IPS-15b (cell line): ENCODE measurements at regions not wholly inside any gene's neighbourhood (a gene's known extent, or its start where the extent isn't known, plus 50 kb on each side); places are given as distances from the start of the nearest gene placed in this dataset.
"Not testable (repeated sequence)": the region's sequence is repeated elsewhere in the genome, so short reads cannot be mapped to it uniquely, and the experiment has no call there.

Experiments used
- H3K27me3 ChIP-seq: one replicate; pipeline ENCODE4 v1.6.1; 2013; ENCODE audit warnings: low read length; ENCODE audit not compliant: control insufficient read depth, insufficient read depth
- H3K36me3 ChIP-seq: one replicate; pipeline ENCODE4 v1.6.1; 2013; ENCODE audit warnings: low read length; ENCODE audit not compliant: control insufficient read depth, insufficient read depth
- H3K4me1 ChIP-seq: one replicate; pipeline ENCODE4 v1.6.1; 2013; ENCODE audit warnings: mild to moderate bottlenecking, low read length; ENCODE audit not compliant: control insufficient read depth, insufficient read depth
- H3K4me3 ChIP-seq: one replicate; pipeline ENCODE4 v1.5.1; 2013; ENCODE audit warnings: low read depth, low read length
- H3K9ac ChIP-seq: one replicate; pipeline ENCODE4 v1.6.1; 2013; ENCODE audit warnings: low read depth, mild to moderate bottlenecking, low read length
- H3K9me3 ChIP-seq: one replicate; pipeline ENCODE4 v1.6.1; 2013; ENCODE audit warnings: mild to moderate bottlenecking, low read length; ENCODE audit not compliant: control insufficient read depth, insufficient read depth

DNA sequence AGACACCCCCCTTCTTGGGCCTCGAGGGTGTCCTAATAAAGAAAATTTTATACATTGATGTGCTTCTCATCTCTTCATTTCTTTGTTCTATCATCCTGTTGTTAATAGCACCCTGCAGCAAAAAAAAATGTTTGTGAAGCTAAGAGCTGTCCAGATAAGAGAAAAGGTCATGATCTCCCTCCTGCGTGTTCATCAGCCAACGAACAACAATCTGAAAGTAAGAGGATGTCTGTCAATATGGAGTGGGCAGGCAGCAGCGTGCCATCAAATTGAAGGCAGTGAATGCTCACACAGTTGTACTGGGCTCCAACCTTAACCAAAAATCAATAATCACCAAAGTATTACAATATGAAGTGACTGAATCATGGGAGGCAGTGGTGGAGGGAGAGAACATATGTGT is 418.6 kb upstream of the ONECUT1 start:
- Histone ChIP-seq H3K36me3 (no peaks in the 10 kb centered on the region), H3K27me3 (no peaks in the 10 kb centered on the region), H3K4me3 (no peak overlapping the region), H3K4me1 (no peaks in the 10 kb centered on the region), H3K9me3 (no peaks in the 10 kb centered on the region), H3K9ac (no peak overlapping the region)

DNA sequence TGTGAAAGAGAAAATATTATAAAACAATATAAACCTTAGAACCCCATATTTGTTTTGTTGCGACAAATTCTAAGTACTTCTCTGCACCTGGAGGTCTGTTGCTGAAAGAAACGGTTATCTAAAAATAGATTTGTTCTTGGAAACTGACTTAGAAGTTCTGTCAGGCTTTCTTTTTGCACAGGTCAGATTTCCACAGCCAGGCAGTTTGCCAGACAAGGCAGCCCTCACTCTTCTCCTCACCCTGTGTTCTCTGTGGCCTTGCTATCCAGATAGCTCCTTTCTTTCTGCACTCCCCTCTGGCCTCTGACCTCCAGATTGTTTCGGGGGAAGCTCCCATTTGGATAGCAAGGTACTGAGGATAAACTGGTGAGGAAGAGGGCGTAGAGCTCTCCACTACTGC is 413.3 kb upstream of the ONECUT1 start:
- Histone ChIP-seq H3K4me3 (no peak overlapping the region), H3K36me3 (no peaks in the 10 kb centered on the region), H3K9ac (no peak overlapping the region), H3K9me3 (no peaks in the 10 kb centered on the region), H3K27me3 (peaks cover 2% of the 10 kb centered on the region), H3K4me1 (peaks cover 4% of the 10 kb centered on the region)

DNA sequence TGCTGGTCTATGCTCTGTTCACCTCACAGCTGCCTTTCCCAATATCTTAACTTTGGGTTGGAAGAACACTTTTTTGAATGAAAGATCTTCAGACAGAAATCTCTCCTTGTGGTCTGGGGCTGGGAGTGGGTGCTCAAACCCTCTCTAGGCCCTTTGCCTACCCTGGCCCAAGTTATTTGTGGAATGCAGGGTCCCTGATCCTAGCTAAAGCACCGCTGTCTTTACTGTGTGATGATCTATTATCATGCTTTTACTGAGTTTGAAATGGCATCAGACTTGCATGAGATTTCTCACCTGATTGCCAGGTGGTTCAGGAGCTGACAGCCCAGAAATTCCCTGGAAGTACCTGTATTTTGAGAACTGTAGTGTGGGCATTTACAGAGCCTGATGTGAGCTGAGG is 412.7 kb upstream of the ONECUT1 start:
- H3K4me3 ChIP-seq = no peak overlapping the region
- H3K4me1 ChIP-seq = peaks cover 4% of the 10 kb centered on the region
- H3K27me3 ChIP-seq = peaks cover 8% of the 10 kb centered on the region
- H3K36me3 ChIP-seq = no peaks in the 10 kb centered on the region
- no peak overlapping the region for H3K9ac ChIP-seq
- no peaks in the 10 kb centered on the region for H3K9me3 ChIP-seq

DNA sequence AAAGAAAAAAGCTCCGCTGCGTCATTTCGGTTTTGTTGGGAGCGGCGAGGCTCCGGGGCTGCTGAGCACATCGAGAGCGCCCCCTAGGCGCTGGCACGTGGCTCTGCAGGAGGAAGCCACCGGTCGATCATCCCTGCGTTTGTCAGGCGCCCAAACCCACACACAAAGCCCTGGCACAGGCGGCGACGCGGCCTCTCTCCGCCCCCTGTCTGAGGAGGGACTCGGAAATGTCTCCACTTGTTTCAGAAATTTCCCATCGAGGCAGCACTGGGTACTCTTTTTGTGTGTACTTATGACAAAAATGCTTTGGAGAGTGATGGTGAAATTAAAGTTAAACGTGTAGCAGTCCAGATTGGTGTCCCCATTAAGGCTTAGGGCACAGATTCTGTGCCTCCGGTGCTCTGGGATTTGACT is 407.3 kb upstream of the ONECUT1 start:
- H3K4me3 ChIP-seq = no peak overlapping the region
- H3K36me3 ChIP-seq = no peaks in the 10 kb centered on the region

DNA sequence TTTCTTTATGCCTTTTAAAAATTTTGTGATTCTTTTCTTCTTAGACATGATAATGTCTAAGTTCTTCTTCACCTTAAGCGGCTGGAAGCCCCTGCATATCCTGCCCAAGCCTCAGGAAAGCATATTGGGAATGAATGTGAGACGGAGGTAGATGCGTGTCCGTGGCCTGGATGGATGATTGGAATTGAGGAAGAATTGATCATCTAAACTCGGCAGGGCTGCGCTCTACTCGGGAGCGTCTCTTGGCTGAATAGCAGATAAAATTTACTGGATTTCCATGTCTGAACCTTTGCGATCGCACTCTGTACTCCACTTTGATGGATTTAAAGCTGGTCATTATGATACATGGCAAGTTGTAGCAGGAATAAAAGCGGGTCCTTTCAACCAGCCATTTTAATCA is 406.7 kb upstream of the ONECUT1 start:
- Histone ChIP-seq H3K36me3 (no peaks in the 10 kb centered on the region), H3K4me1 (peaks cover 4% of the 10 kb centered on the region), H3K4me3 (no peak overlapping the region), H3K9me3 (no peaks in the 10 kb centered on the region), H3K9ac (no peak overlapping the region), H3K27me3 (peaks cover 18% of the 10 kb centered on the region)

More for the DNA sequence above, 407.3 kb upstream of the ONECUT1 start:
- peaks cover 18% of the 10 kb centered on the region for H3K27me3 ChIP-seq
- H3K9ac ChIP-seq = no peak overlapping the region
- H3K4me1 ChIP-seq = peaks cover 4% of the 10 kb centered on the region
- H3K9me3 ChIP-seq = no peaks in the 10 kb centered on the region

DNA sequence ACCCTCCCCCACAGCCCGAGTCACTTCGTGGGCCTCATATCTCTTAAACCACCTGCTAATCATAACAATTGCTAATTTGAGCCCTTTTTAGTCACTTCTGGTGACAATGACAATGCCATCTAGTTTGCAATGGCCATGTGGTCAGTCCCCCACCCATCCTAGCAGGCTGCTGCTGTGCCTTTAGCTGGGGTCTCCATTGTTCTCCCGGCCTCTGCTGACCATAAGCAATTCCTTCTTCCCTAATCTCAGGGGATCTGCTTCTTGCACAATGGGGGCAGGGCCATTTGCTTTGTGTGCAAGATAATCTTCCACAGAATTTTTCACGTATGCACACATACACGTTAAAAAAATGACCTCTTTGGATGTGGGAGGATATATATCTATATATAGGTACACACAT is 406.1 kb upstream of the ONECUT1 start:
- H3K4me1 ChIP-seq = peaks cover 4% of the 10 kb centered on the region
- no peak overlapping the region for H3K9ac ChIP-seq
- H3K27me3 ChIP-seq = peaks cover 18% of the 10 kb centered on the region
- H3K9me3 ChIP-seq = no peaks in the 10 kb centered on the region
- no peak overlapping the region for H3K4me3 ChIP-seq
- no peaks in the 10 kb centered on the region for H3K36me3 ChIP-seq

DNA sequence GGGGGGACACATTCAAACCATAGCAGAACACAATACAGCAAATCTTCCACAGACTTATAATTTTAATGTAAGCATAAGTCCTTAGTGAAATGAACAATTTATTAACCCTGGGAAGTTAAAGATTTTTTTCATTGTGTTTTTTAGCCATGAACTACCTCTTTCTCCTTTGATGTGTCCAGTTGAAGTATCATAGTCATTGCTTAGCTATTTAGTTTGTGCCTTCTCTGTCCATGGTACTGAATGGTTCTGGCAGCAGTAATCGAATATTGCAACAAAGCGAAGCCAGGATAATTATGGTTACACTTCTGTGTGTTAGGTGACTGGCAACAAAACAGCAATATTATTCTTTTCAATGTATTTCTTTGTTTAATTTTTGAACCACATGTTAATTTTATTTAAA is 403.0 kb upstream of the ONECUT1 start:
- no peak overlapping the region for H3K4me3 ChIP-seq
- peaks cover 4% of the 10 kb centered on the region for H3K4me1 ChIP-seq
- no peak overlapping the region for H3K9ac ChIP-seq
- H3K36me3 ChIP-seq = no peaks in the 10 kb centered on the region
- no peaks in the 10 kb centered on the region for H3K9me3 ChIP-seq
- peaks cover 13% of the 10 kb centered on the region for H3K27me3 ChIP-seq

DNA sequence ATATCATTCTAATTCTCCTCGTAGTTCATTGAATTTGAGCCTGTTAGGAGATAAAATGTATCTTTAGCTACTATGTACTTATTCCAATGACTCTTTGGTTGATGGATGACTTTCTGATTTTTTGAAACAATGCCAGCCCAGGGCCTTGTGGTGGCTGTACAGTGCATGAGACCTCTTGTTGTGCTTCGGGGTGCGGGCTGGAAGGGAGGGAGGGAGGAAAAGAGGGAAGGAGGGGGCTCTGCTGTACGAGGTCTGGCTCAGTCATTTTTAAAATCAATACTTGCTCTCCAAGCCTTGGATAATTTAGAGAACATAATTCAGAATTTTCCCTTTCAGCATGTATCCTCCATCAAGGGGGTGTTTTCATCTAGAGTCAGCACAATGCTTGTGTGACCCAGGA is 399.7 kb upstream of the ONECUT1 start:
- Histone ChIP-seq H3K27me3 (no peaks in the 10 kb centered on the region), H3K36me3 (no peaks in the 10 kb centered on the region), H3K4me1 (no peaks in the 10 kb centered on the region), H3K9ac (no peak overlapping the region), H3K4me3 (no peak overlapping the region), H3K9me3 (no peaks in the 10 kb centered on the region)

DNA sequence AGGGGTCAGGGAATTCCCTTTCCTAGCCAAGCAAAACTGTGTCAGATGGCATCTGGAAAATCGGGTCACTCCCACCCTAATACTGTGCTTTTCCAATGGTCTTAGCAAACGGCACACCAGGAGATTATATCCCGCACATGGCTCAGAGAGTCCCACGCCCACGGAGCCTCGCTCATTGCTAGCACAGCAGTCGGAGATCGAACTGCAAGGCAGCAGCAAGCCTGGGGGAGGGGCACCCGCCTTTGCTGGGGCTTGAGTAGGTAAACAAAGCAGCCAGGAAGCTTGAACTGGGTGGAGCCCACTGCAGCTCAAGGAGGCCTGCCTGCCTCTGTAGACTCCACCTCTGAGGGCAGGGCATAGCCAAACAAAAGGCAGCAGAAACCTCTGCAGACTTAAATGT is 393.3 kb upstream of the ONECUT1 start:
- not testable (repeated sequence) for H3K36me3 ChIP-seq, H3K4me1 ChIP-seq, H3K4me3 ChIP-seq, H3K9me3 ChIP-seq, H3K27me3 ChIP-seq, H3K9ac ChIP-seq

DNA sequence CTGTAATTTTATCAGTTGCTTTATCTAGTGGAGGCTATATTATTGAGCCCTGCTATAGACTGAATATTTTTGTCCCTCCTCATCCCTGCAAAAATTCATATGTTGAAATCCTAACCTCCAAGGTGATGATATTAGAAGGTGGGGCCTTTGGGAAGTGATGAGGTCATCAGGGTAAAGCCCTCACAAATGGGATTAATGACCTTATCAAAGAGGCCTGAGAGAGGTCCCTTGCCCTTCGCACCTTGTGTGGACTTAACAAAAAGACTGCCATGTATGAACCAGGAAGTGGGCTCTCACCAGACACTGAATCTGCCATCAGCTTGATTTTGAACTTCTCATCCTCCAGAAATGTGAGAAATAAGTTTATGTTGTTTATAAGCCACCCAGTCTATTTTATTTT is 381.4 kb upstream of the ONECUT1 start:
- no peak overlapping the region for H3K9ac ChIP-seq
- no peaks in the 10 kb centered on the region for H3K36me3 ChIP-seq
- H3K27me3 ChIP-seq = no peaks in the 10 kb centered on the region
- H3K9me3 ChIP-seq = no peaks in the 10 kb centered on the region
- no peaks in the 10 kb centered on the region for H3K4me1 ChIP-seq
- H3K4me3 ChIP-seq = no peak overlapping the region

DNA sequence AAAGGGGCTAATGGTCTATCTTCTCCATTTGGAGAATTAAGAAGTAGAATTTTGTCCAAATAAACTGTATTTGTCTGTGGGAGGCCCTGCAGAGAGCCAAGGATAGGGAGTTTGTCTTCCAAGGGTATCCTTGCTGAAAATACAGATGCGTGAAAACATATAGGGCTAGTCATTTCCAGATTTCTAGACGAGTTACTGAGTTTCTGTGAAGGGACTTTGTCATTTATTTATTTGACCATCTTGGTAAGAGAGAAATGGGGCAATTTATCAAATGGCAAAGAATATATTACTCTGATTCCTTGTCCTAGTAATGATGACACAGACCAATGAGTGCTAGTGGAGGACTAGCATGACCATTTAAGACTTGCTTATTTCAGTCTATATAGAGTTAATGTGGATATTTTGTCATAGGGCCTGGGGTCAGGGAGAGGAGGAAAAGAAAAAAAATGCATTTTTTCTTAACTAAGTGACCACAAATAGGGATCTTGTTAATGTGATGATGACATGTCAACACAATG is 376.6 kb upstream of the ONECUT1 start:
- H3K36me3 ChIP-seq = no peaks in the 10 kb centered on the region
- no peak overlapping the region for H3K4me3 ChIP-seq
- no peaks in the 10 kb centered on the region for H3K9me3 ChIP-seq
- no peaks in the 10 kb centered on the region for H3K4me1 ChIP-seq
- H3K27me3 ChIP-seq = no peaks in the 10 kb centered on the region
- no peak overlapping the region for H3K9ac ChIP-seq

DNA sequence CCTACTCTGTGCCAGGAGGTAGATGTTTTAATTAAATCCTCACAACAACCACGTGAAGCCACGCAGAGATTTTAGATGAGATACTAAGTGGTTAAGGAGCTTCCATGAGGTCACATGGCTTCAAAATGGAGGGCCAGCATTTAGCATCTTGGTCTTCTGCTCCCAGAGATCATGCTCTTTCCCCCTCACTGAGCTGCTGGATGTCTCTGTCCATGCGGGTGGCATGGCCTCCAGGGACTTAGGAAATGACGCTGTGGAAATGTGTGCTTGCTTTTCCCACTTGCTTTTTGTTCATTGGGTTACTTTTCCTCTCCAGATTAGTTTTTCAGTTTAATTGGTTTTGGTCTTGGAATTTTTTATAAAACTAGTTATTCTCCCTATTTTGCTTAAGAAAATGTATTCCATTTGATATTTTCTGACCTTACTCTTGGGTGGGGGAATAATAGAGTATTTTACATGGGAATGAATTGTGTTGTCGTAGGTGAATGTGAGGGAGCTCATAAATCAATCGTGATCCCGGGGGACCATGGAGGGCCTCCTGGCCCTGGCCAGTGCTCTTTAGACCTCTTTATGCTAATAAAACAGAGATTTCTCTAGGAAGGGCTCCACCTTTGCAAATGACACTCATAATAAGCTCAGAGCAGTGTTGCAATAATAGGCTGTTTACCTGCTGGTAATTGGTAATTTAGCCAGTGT is 376.0 kb upstream of the ONECUT1 start:
- Histone ChIP-seq H3K9ac (no peak overlapping the region), H3K9me3 (no peaks in the 10 kb centered on the region), H3K4me3 (no peak overlapping the region), H3K4me1 (no peaks in the 10 kb centered on the region), H3K27me3 (no peaks in the 10 kb centered on the region), H3K36me3 (no peaks in the 10 kb centered on the region)
